ENCODE measurements at regions not wholly inside any gene's neighbourhood (a gene's known extent, or its start where the extent isn't known, plus 50 kb on each side); places are given as distances from the start of the nearest gene placed in this dataset.

GRCh38 chr5:17895288-17896033 lies 261.2 kb downstream of the TAF11L14 start:
- no peak for DNase-seq (ENCODE audit: low read depth)
- no peak overlapping the region for H3K4me3 ChIP-seq (ENCODE audit: low read depth, low read length)
- TF ChIP-seq, protein P1, sequence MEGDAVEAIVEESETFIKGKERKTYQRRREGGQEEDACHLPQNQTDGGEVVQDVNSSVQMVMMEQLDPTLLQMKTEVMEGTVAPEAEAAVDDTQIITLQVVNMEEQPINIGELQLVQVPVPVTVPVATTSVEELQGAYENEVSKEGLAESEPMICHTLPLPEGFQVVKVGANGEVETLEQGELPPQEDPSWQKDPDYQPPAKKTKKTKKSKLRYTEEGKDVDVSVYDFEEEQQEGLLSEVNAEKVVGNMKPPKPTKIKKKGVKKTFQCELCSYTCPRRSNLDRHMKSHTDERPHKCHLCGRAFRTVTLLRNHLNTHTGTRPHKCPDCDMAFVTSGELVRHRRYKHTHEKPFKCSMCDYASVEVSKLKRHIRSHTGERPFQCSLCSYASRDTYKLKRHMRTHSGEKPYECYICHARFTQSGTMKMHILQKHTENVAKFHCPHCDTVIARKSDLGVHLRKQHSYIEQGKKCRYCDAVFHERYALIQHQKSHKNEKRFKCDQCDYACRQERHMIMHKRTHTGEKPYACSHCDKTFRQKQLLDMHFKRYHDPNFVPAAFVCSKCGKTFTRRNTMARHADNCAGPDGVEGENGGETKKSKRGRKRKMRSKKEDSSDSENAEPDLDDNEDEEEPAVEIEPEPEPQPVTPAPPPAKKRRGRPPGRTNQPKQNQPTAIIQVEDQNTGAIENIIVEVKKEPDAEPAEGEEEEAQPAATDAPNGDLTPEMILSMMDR (IDR thresholded peaks at IDR 0.05; ENCODE audit: low read depth, low read length, missing control alignments) = no peak

DNA sequence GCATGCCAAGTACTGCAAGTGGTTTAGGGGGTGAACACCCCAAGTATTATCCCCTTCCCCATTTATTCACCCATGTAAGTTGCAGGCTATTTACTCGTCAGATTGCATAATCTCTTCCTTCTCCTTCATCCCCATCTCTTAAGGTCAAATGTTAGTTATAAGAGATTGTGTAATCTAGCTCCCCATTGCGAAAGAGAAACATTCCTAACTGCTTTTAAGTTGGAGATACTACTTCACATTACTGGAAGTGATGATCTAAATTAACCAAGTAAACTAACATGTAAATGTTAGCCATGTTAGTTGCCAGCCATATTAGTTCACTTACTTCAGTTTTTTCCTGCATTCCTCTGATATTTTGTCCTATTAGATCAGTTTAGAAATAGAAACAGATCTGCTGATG lies 262.3 kb downstream of the TAF11L14 start:
- no peak for DNase-seq (ENCODE audit: low read depth)
- TF ChIP-seq, protein P1 (IDR thresholded peaks at IDR 0.05; ENCODE audit: low read depth, low read length, missing control alignments) = no peak

DNA sequence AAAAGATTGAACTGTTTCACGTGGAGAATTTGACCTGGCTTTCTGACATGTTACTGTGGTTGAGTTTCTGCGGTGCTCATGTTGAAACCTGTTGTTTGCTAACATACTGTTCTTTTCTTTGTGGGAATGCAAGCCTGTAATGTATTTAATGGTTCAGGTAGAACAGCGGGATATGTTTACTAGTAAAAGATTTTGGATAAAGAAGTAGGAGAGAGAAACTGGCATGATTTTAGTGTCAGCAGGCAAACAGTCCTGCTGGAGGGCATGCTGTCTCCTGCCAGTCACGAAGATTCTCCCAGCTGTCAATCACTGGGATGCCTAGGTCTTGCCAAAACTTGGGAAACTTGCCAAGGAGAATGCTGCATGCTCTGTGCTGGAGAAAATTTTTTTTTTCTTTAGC lies 263.5 kb downstream of the TAF11L14 start:
- no peak overlapping the region for H3K4me3 ChIP-seq (ENCODE audit: low read depth, low read length)
- no peak for DNase-seq (ENCODE audit: low read depth)
- TF ChIP-seq, protein P1 (IDR thresholded peaks at IDR 0.05; ENCODE audit: low read depth, low read length, missing control alignments) = no peak

More for the DNA sequence above, 262.3 kb downstream of the TAF11L14 start:
- H3K4me3 ChIP-seq (ENCODE audit: low read depth, low read length) = no peak overlapping the region

DNA sequence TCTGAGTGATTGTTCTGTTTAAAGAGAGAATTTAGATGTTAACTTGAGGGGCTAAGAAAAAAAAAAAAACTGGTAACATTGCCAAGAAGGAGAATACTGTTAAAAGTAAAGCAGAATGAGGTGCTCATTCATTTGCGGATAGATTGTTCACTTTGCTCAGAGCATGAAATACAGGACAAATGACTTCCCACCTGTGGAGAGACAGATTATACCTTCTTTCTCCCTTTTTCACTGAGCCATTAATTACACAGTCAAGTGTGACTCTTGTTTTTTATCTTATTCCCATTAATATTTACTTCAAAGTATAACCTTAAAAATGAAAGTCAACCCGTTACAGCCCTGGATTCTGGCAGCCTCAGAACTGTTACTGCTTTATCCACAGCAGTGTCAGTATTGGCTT lies 264.5 kb downstream of the TAF11L14 start:
- H3K4me3 ChIP-seq (ENCODE audit: low read depth, low read length) = no peak overlapping the region
- TF ChIP-seq, protein P1 (IDR thresholded peaks at IDR 0.05; ENCODE audit: low read depth, low read length, missing control alignments) = no peak

GRCh38 chr5:17907094-17907493 lies 272.8 kb downstream of the TAF11L14 start:
- no peak overlapping the region for H3K4me3 ChIP-seq (ENCODE audit: low read depth, low read length)
- no peak for DNase-seq (ENCODE audit: low read depth)
- TF ChIP-seq, protein P1 (IDR thresholded peaks at IDR 0.05; ENCODE audit: low read depth, low read length, missing control alignments) = no peak

More for the DNA sequence above, 264.5 kb downstream of the TAF11L14 start:
- no peak for DNase-seq (ENCODE audit: low read depth)

DNA sequence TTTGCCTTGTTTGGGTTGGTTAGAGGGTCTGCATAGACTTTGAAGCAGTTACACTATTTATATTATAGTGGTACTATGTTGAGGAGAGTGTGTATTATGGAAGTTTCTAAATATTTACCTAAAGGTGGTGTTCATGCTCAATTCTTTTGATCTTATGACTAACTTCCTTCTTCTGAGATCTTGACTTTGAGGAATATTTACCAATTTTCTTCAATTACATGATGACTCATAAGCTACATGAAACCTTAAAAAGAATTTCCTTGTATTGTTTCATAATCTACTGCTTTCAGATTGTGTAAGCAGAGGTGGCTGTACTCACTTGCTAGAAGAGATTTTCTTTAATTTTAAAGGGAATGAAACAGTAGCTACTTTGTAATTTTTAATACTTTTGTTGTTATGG lies 276.1 kb downstream of the TAF11L14 start:
- no peak for DNase-seq (ENCODE audit: low read depth)

More for the DNA sequence above, 276.1 kb downstream of the TAF11L14 start:
- H3K4me3 ChIP-seq (ENCODE audit: low read depth, low read length) = no peak overlapping the region
- TF ChIP-seq, protein P1 (IDR thresholded peaks at IDR 0.05; ENCODE audit: low read depth, low read length, missing control alignments) = no peak

Data from GM12864 (cell line).